GM23338 (cell line): ENCODE measurements at regions not wholly inside any gene's neighbourhood (a gene's known extent, or its start where the extent isn't known, plus 50 kb on each side); places are given as distances from the start of the nearest gene placed in this dataset.

Experiments
- ATAC-seq: fragments of 200-7000 bp; cut with Tn5 transposase; 3 replicates; pipeline ENCODE4 v1.9.1; 2020
- DNase-seq: peaks from one replicate; pipeline ENCODE4 v3.0.0-alpha.2; 2015; ENCODE audit warnings: low spot score
- H2AFZ ChIP-seq: fragments of 200-600 bp; sonication (generic); 2 replicates; pipeline ENCODE4 v1.8.0; 2016; ENCODE audit warnings: antibody characterized with exemption, mild to moderate bottlenecking, moderate library complexity
- H3F3A ChIP-seq: fragments of 200-600 bp; sonication (generic); replicated peaks from 2 replicates; pipeline ENCODE4 v1.8.0; 2017; ENCODE audit warnings: antibody characterized with exemption, mixed run types, low read depth
- H3K27ac ChIP-seq: fragments of 200-600 bp; sonication (generic); 2 replicates; pipeline ENCODE4 v1.6.1; 2016; ENCODE audit warnings: low read depth
- H3K27me3 ChIP-seq: fragments of 200-600 bp; sonication (generic); 2 replicates; pipeline ENCODE4 v1.8.0; 2016; ENCODE audit warnings: mild to moderate bottlenecking, mixed run types, moderate library complexity; ENCODE audit not compliant: insufficient read depth
- H3K36me3 ChIP-seq: fragments of 200-600 bp; sonication (generic); 2 replicates; pipeline ENCODE4 v1.8.0; 2016; ENCODE audit warnings: mild to moderate bottlenecking; ENCODE audit not compliant: insufficient read depth
- H3K4me1 ChIP-seq: fragments of 200-600 bp; sonication (generic); 2 replicates; pipeline ENCODE4 v1.8.0; 2016; ENCODE audit warnings: mild to moderate bottlenecking, moderate library complexity; ENCODE audit not compliant: insufficient read depth
- H3K4me2 ChIP-seq: fragments of 200-600 bp; sonication (generic); 2 replicates; pipeline ENCODE4 v1.7.1; 2017; ENCODE audit warnings: mixed run types
- H3K4me3 ChIP-seq: fragments of 200-600 bp; sonication (generic); 2 replicates; pipeline ENCODE4 v1.6.1; 2016; ENCODE audit warnings: mixed run types
- H3K79me2 ChIP-seq: fragments of 200-600 bp; sonication (generic); replicated peaks from 2 replicates; pipeline ENCODE4 v1.8.0; 2017; ENCODE audit warnings: mild to moderate bottlenecking; ENCODE audit not compliant: insufficient read depth
- H3K9me2 ChIP-seq: fragments of 200-600 bp; sonication (generic); 2 replicates; pipeline ENCODE4 v1.8.0; 2017; ENCODE audit not compliant: insufficient read depth
- H4K20me1 ChIP-seq: fragments of 200-600 bp; sonication (generic); replicated peaks from 2 replicates; pipeline ENCODE4 v1.8.0; 2017; ENCODE audit warnings: mild to moderate bottlenecking; ENCODE audit not compliant: insufficient read depth
- H3K27ac Mint-ChIP-seq: 2 replicates; pipeline ENCODE4 v1.8.0; 2020; ENCODE audit warnings: inconsistent platforms, mild to moderate bottlenecking, moderate library complexity, mixed read lengths
- H3K27me3 Mint-ChIP-seq: 3 replicates; pipeline ENCODE4 v1.8.0; 2022; ENCODE audit warnings: low read depth, mild to moderate bottlenecking, moderate library complexity, mixed read lengths, inconsistent platforms; ENCODE audit not compliant: insufficient read depth, poor library complexity
- H3K36me3 Mint-ChIP-seq: 3 replicates; pipeline ENCODE4 v1.8.0; 2021; ENCODE audit warnings: low read depth, mild to moderate bottlenecking, inconsistent platforms, moderate library complexity, mixed read lengths
- H3K4me1 Mint-ChIP-seq: 3 replicates; pipeline ENCODE4 v1.8.0; 2020; ENCODE audit warnings: mild to moderate bottlenecking, inconsistent platforms, mixed read lengths
- H3K4me3 Mint-ChIP-seq: 3 replicates; pipeline ENCODE4 v1.8.0; 2021; ENCODE audit warnings: moderate library complexity, mild to moderate bottlenecking, inconsistent platforms, mixed read lengths
- H3K9me3 Mint-ChIP-seq: 3 replicates; pipeline ENCODE4 v1.8.0; 2020; ENCODE audit warnings: moderate library complexity, mild to moderate bottlenecking, inconsistent platforms, mixed read lengths
- CREB1 ChIP-seq: fragments of 250-450 bp; sonication (Bioruptor Pico); IDR thresholded peaks from 2 replicates; pipeline ENCODE4 v1.5.0; 2020; ENCODE audit warnings: low read depth, mild to moderate bottlenecking, moderate library complexity
- EZH2phosphoT487 ChIP-seq: fragments of 200-600 bp; sonication (generic); IDR thresholded peaks from one replicate; pipeline ENCODE4 v1.8.1; 2018; ENCODE audit warnings: antibody characterized with exemption; ENCODE audit not compliant: unreplicated experiment
- NANOG ChIP-seq: IDR thresholded peaks from 2 replicates; pipeline ENCODE4 v1.6.1; 2016; ENCODE audit warnings: antibody characterized with exemption, borderline replicate concordance
- POLR2AphosphoS5 ChIP-seq: IDR thresholded peaks from 2 replicates; pipeline ENCODE4 v1.6.1; 2016; ENCODE audit warnings: antibody characterized with exemption, low read depth
- REST ChIP-seq: IDR thresholded peaks from one replicate; pipeline ENCODE4 v1.6.1; 2018; ENCODE audit warnings: antibody characterized with exemption; ENCODE audit not compliant: unreplicated experiment
- STAT1 ChIP-seq: IDR thresholded peaks from one replicate; pipeline ENCODE4 v1.6.1; 2016; ENCODE audit warnings: antibody characterized with exemption; ENCODE audit not compliant: unreplicated experiment
- ZNF114 ChIP-seq: fragments of 250-450 bp; sonication (Bioruptor Pico); IDR thresholded peaks from 2 replicates; pipeline ENCODE4 v1.5.0; 2020; ENCODE audit warnings: mild to moderate bottlenecking, moderate library complexity
- ZNF462 ChIP-seq: fragments of 250-450 bp; sonication (Bioruptor Pico); IDR thresholded peaks from 2 replicates; pipeline ENCODE4 v1.5.0; 2020; ENCODE audit warnings: mild to moderate bottlenecking, moderate library complexity

GRCh38 chr11:130637566-130637965 lies 189.1 kb downstream of the ADAMTS15 start (continued):
- TF ChIP-seq ZNF462 (CRISPR knock-in tag) (no peak), POLR2AphosphoS5 (no peak), EZH2phosphoT487 (no peak), CREB1 (no peak)

- ATAC-seq = no peak
- H3K27ac Mint-ChIP-seq = no peak overlapping the region
- DNase-seq = no peak
- no peak overlapping the region for H3K4me3 Mint-ChIP-seq
- peaks cover 4% of the 10 kb centered on the region for H3K27me3 Mint-ChIP-seq
- H4K20me1 ChIP-seq = no peaks in the 10 kb centered on the region
- H3K4me1 Mint-ChIP-seq = peaks cover 10% of the 10 kb centered on the region; the same call in 2 of the 3 replicates
- H3K79me2 ChIP-seq = no peaks in the 10 kb centered on the region
- no peaks in the 10 kb centered on the region for H3K9me3 Mint-ChIP-seq
- no peaks in the 10 kb centered on the region for H3K4me1 ChIP-seq
- H3K4me2 ChIP-seq = no peak overlapping the region
- no peaks in the 10 kb centered on the region for H3K27me3 ChIP-seq
- H3K4me3 ChIP-seq = no peak overlapping the region
- no peak overlapping the region for H2AFZ ChIP-seq
- no peaks in the 10 kb centered on the region; the same call in 1 of the 2 replicates for H3K36me3 ChIP-seq
- H3K9me2 ChIP-seq = no peaks in the 10 kb centered on the region
- no peaks in the 10 kb centered on the region for H3F3A ChIP-seq
- no peaks in the 10 kb centered on the region for H3K36me3 Mint-ChIP-seq
- H3K27ac ChIP-seq = no peak overlapping the region
- TF ChIP-seq STAT1 (no peak), EZH2phosphoT487 (no peak), ZNF114 (CRISPR knock-in tag) (no peak), NANOG (no peak), REST (no peak), POLR2AphosphoS5 (no peak), CREB1 (no peak)
Observed at GRCh38 chr11:130638033-130638432, 189.6 kb downstream of the ADAMTS15 start.
